ENCODE measurements at regions not wholly inside any gene's neighbourhood (a gene's known extent, or its start where the extent isn't known, plus 50 kb on each side); places are given as distances from the start of the nearest gene placed in this dataset.

- intact Hi-C loops (cut with micrococcal nuclease; ENCODE audit: unreplicated experiment) = no loop called here
- DNase-seq (ENCODE audit: low read depth, low spot score) (no peak), ATAC-seq (no peak)
- Histone ChIP-seq H3K9me3 (ENCODE audit: control insufficient read depth, insufficient read depth, low read depth, low read length) (no peaks in the 10 kb centered on the region), H3K4me1 (ENCODE audit: control insufficient read depth, insufficient read depth, low read length) (no peaks in the 10 kb centered on the region), H3K36me3 (ENCODE audit: control insufficient read depth, insufficient read depth, low read length) (no peaks in the 10 kb centered on the region), H3K27ac (ENCODE audit: low read length) (no peak overlapping the region), H3K27me3 (ENCODE audit: control insufficient read depth, insufficient read depth, low read length) (no peaks in the 10 kb centered on the region), H3K4me3 (ENCODE audit: low read depth in 2 of 2, low read length in 2 of 2) (no peak overlapping the region)
- ChIA-PET POLR2A (no interaction called here), CTCF (interaction anchor here (0.7 kb wide), 1 partner anchor 249 kb away, joined by 3 read pairs; no protein-coding TSS in a partner anchor)
- TF ChIP-seq POLR2AphosphoS5 (IDR thresholded peaks at IDR 0.05; ENCODE audit: low read depth, low read length) (no peak), TCF7L2 (IDR thresholded peaks at IDR 0.05; ENCODE audit: low read depth, low read length) (no peak), CTCF (IDR thresholded peaks at IDR 0.05) (no peak)
- in situ Hi-C loops (cut with HindIII; ENCODE audit: low pct_unique_long_range_greater_than_20kb, low sequenced_read_pairs) = no loop called here
- BruUV-seq (replicated peaks) = no TSS peak
These were observed 99.5 kb upstream of the RMDN2 start for GRCh38 chr2:37825586-37825985.

DNA sequence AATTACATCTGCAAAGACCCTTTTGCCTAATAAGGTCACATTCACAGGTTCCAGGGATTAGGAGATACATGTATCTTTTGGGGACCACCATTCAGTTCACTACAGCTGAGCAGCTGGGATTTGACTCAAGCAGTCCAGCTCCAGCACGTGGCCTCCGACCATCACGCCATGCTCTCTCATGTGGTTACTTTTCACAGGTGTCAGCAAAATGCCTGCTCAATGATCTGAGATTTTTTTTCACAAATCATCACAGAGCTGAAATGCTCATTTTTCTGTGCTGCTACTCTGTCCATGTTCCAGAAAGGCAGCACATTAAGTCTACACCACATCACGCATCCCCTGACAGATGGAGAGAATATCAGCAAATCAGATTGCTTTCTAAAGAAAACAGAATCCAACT is 98.5 kb upstream of the RMDN2 start:
- ChIA-PET POLR2A (no interaction called here), CTCF (no interaction called here)
- in situ Hi-C loops (cut with HindIII; ENCODE audit: low pct_unique_long_range_greater_than_20kb, low sequenced_read_pairs) (no loop called here), intact Hi-C loops (cut with micrococcal nuclease; ENCODE audit: unreplicated experiment) (no loop called here)
- BruUV-seq (replicated peaks) = no TSS peak
- TF ChIP-seq REST (IDR thresholded peaks at IDR 0.05; ENCODE audit: insufficient read depth in 1 of 2, low read depth in 2 of 2, low read length in 1 of 2) (no peak), POLR2AphosphoS5 (IDR thresholded peaks at IDR 0.05; ENCODE audit: low read depth, low read length) (no peak), CTCF (IDR thresholded peaks at IDR 0.05) (no peak), TCF7L2 (IDR thresholded peaks at IDR 0.05; ENCODE audit: low read depth, low read length) (no peak), SIN3A (IDR thresholded peaks at IDR 0.05; ENCODE audit: borderline replicate concordance, insufficient read depth, low read depth, low read length) (no peak)
- no peak overlapping the region for H3K27ac ChIP-seq (ENCODE audit: low read length)
- H3K27me3 ChIP-seq (ENCODE audit: control insufficient read depth, insufficient read depth, low read length) = no peaks in the 10 kb centered on the region
- ATAC-seq (no peak), DNase-seq (ENCODE audit: low read depth, low spot score) (no peak)
- H3K4me3 ChIP-seq (ENCODE audit: low read depth in 2 of 2, low read length in 2 of 2) = no peak overlapping the region
- H3K9me3 ChIP-seq (ENCODE audit: control insufficient read depth, insufficient read depth, low read depth, low read length) = no peaks in the 10 kb centered on the region
- H3K36me3 ChIP-seq (ENCODE audit: control insufficient read depth, insufficient read depth, low read length) = no peaks in the 10 kb centered on the region
- H3K4me1 ChIP-seq (ENCODE audit: control insufficient read depth, insufficient read depth, low read length) = no peaks in the 10 kb centered on the region
